ENCODE measurements at regions not wholly inside any gene's neighbourhood (a gene's known extent, or its start where the extent isn't known, plus 50 kb on each side); places are given as distances from the start of the nearest gene placed in this dataset.

GRCh38 chr5:87786471-87786870 is 373.7 kb upstream of the CCNH start:
- TF ChIP-seq REST (IDR thresholded peaks at IDR 0.05; ENCODE audit: unreplicated experiment) = no peak
- TF ChIP-seq ETS1 (IDR thresholded peaks at IDR 0.05) = no peak
- no peak for TF ChIP-seq ZNF462 (CRISPR knock-in tag; IDR thresholded peaks at IDR 0.05)
- TF ChIP-seq EZH2phosphoT487 (IDR thresholded peaks at IDR 0.05; ENCODE audit: unreplicated experiment) = no peak
- no peak for TF ChIP-seq NANOG (IDR thresholded peaks at IDR 0.05; ENCODE audit: borderline replicate concordance)
- no peak for TF ChIP-seq POLR2AphosphoS5 (IDR thresholded peaks at IDR 0.05; ENCODE audit: low read depth)
- TF ChIP-seq CTCF (conservative IDR thresholded peaks at IDR 0.05; ENCODE audit: low read depth in 2 of 2) = no peak
- no peak for TF ChIP-seq ZNF331 (CRISPR knock-in tag; IDR thresholded peaks at IDR 0.05; ENCODE audit: low read depth)
- TF ChIP-seq STAT1 (IDR thresholded peaks at IDR 0.05; ENCODE audit: unreplicated experiment) = no peak
- TF ChIP-seq CREB1 (CRISPR knock-in tag; IDR thresholded peaks at IDR 0.05; ENCODE audit: low read depth) = no peak
- TF ChIP-seq EZH2 (IDR thresholded peaks at IDR 0.05; ENCODE audit: low read depth, unreplicated experiment) = no peak
- no peak for TF ChIP-seq JUNB (IDR thresholded peaks at IDR 0.05; ENCODE audit: unreplicated experiment)
- no peak for TF ChIP-seq ZNF114 (CRISPR knock-in tag; IDR thresholded peaks at IDR 0.05)
- Mint-ChIP-seq H3K27ac (no peak overlapping the region), H3K36me3 (ENCODE audit: low read depth) (no peaks in the 10 kb centered on the region), H3K9me3 (no peaks in the 10 kb centered on the region), H3K27me3 (ENCODE audit: insufficient read depth, low read depth, poor library complexity) (peaks cover 19% of the 10 kb centered on the region), H3K4me3 (no peak overlapping the region), H3K4me1 (peaks cover 35% of the 10 kb centered on the region)
- H3F3A ChIP-seq (replicated peaks; ENCODE audit: low read depth) = no peaks in the 10 kb centered on the region
- peaks cover 49% of the 10 kb centered on the region for H3K4me1 ChIP-seq (ENCODE audit: insufficient read depth)
- no peak overlapping the region for H3K27ac ChIP-seq (ENCODE audit: low read depth)
- ATAC-seq (no peak), DNase-seq (ENCODE audit: low spot score) (no peak)
- no peaks in the 10 kb centered on the region for H3K36me3 ChIP-seq (ENCODE audit: insufficient read depth)
- H3K79me2 ChIP-seq (replicated peaks; ENCODE audit: insufficient read depth) = no peaks in the 10 kb centered on the region
- no peaks in the 10 kb centered on the region for H4K20me1 ChIP-seq (replicated peaks; ENCODE audit: insufficient read depth)
- H3K4me3 ChIP-seq = no peak overlapping the region
- no peak overlapping the region for H2AFZ ChIP-seq
- H3K9me2 ChIP-seq (ENCODE audit: insufficient read depth) = no peaks in the 10 kb centered on the region
- H3K27me3 ChIP-seq (ENCODE audit: insufficient read depth) = peaks cover 17% of the 10 kb centered on the region; the same call in 1 of the 2 replicates
- H3K4me2 ChIP-seq = no peak overlapping the region

Measured in GM23338 (cell line).